ENCODE measurements at regions not wholly inside any gene's neighbourhood (a gene's known extent, or its start where the extent isn't known, plus 50 kb on each side); places are given as distances from the start of the nearest gene placed in this dataset.
A peak's percentile ranks its signal among the peaks of the same experiment; 100 is the strongest.

DNA sequence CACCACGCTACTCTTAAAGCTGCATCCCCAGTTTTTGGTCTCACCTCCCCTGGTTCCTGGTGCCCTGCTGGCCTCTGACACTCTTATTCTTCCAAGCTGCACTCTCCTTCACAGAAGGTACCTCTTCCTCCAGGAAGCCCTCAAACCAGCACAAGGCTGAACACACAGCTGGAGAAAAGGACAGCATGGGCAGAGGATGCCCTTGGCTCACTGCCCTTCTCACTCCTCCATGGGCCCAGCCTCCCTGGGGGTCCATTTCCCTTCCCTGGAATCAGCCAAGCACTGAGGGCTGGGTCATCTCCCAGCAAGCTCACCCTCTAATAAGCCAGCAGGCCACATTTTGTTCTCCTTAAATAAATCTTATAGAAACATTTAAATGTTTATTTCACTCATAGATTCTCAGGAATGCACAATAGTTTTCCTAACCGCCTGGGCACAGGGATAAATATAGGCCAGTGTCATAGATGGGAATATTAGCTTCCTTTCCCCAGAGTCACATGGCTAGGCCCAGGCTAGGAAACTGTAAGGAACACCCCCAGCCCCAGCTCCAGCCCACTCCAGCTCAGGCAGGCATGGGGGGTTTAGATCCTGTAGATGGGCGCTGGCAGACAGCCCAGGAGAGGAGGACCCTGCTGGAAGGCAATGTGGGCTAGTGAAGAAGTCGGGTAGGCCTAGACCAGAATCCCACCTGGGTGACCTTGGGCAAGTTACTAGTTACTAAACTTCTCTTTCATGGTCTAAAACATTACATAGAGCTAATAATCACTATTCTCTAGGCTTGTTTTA lies 51.5 kb downstream of the IRAG1 start:
- no peak overlapping the region for H3K27ac Mint-ChIP-seq
- no peak for DNase-seq
- no peaks in the 10 kb centered on the region for H3K27me3 Mint-ChIP-seq (ENCODE audit: low read depth)
- H3K36me3 Mint-ChIP-seq (ENCODE audit: insufficient read depth in 2 of 2): no peaks in the 10 kb centered on the region
- no peak overlapping the region for H3K4me3 Mint-ChIP-seq
- no peak for ATAC-seq (replicated peaks in 1 of 2)
- no peaks in the 10 kb centered on the region for H3K9me3 Mint-ChIP-seq
- peaks cover 3% of the 10 kb centered on the region for H3K4me1 Mint-ChIP-seq (ENCODE audit: low read depth)

DNA sequence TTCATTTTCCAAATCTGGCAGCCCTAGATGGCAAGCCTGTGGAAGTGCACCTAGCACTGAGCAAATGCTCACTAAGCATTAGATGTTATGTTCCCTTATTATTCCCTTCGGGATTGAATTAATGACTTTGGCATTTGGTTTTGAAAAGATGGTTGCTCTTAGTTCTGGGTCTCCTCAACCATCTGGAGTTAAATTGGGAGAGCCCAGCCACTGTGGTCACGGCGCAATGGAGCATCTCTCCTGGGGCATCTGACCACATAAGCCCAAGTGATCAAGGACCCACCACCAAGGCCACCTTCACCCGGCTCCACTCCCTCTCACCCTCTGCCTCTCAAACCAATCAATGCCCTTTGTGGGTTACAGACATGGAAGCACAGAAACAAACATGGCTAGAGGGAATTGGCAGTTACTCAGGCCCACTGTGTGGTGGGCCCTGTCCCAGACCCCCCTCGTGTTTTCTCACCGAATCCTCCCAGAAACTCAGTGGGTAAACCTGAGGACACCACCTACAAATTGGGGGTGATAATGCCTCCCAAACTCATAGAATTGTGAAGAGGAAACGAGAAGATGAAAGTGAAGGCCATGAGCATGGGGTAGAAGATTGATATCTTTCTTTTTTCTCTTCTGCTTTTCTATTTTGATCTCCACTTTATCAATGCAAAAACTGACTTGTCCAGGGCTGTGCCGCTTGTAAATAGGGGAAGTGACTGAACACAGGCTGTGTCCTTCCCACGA lies 52.2 kb downstream of the IRAG1 start:
- H3K27me3 Mint-ChIP-seq (ENCODE audit: low read depth): no peaks in the 10 kb centered on the region
- no peaks in the 10 kb centered on the region for H3K36me3 Mint-ChIP-seq (ENCODE audit: insufficient read depth in 2 of 2)
- no peaks in the 10 kb centered on the region for H3K4me1 Mint-ChIP-seq (ENCODE audit: low read depth)
- ATAC-seq (replicated peaks in 1 of 2) (no peak), DNase-seq (no peak)
- H3K4me3 Mint-ChIP-seq: no peak overlapping the region
- no peaks in the 10 kb centered on the region for H3K9me3 Mint-ChIP-seq
- no peak overlapping the region for H3K27ac Mint-ChIP-seq

DNA sequence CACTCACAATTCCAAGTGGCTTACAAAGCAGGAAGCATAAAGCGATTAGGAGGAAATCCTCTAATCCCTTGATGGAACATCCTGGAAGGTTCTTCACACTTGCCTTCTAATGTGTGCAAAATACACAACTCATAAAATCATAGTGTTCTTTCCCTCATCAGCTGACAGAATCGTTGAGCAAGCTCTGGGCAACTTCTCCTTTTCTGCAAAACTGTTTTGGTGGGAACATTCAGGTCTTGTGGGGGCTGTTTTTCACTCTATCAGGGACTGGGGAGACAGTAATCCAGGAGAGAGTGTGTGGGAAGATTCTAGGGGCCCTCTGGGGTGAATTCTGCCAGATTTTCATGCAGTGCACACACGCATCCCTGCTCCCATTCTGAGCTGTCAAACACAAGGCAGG lies 53.2 kb downstream of the IRAG1 start:
- no peaks in the 10 kb centered on the region for H3K27me3 Mint-ChIP-seq (ENCODE audit: low read depth)
- no peak for ATAC-seq (replicated peaks in 1 of 2)

DNA sequence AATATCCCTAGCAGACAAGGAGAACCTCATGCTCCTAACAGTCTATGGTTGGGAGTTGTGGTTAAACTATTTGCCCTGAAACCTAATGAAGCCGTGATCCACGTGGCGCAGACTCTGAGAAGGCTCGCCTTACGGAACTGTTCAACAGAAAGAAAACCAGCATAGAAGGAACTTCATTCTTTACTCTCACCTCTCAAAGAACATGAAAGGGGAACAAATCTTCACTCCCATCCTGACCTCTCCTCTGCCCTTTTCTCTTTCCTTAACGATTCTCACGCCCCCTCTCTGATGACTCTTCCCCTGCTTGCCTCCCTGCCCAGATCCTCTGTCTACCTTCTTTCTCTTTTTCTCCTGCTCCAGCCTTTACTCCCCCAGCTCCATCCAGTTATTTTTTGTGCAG lies 54.2 kb downstream of the IRAG1 start:
- no peaks in the 10 kb centered on the region for H3K4me1 Mint-ChIP-seq (ENCODE audit: low read depth)
- H3K36me3 Mint-ChIP-seq (ENCODE audit: insufficient read depth in 2 of 2): no peaks in the 10 kb centered on the region
- no peak for DNase-seq
- no peak overlapping the region for H3K4me3 Mint-ChIP-seq
- H3K9me3 Mint-ChIP-seq: no peaks in the 10 kb centered on the region
- H3K27me3 Mint-ChIP-seq (ENCODE audit: low read depth): no peaks in the 10 kb centered on the region
- H3K27ac Mint-ChIP-seq: no peak overlapping the region
- no peak for ATAC-seq (replicated peaks in 1 of 2)

More for the DNA sequence above, 53.2 kb downstream of the IRAG1 start:
- H3K4me3 Mint-ChIP-seq: no peak overlapping the region
- H3K9me3 Mint-ChIP-seq: no peaks in the 10 kb centered on the region
- no peak overlapping the region for H3K27ac Mint-ChIP-seq
- no peaks in the 10 kb centered on the region for H3K36me3 Mint-ChIP-seq (ENCODE audit: insufficient read depth in 2 of 2)
- no peak for DNase-seq
- H3K4me1 Mint-ChIP-seq (ENCODE audit: low read depth): no peaks in the 10 kb centered on the region

DNA sequence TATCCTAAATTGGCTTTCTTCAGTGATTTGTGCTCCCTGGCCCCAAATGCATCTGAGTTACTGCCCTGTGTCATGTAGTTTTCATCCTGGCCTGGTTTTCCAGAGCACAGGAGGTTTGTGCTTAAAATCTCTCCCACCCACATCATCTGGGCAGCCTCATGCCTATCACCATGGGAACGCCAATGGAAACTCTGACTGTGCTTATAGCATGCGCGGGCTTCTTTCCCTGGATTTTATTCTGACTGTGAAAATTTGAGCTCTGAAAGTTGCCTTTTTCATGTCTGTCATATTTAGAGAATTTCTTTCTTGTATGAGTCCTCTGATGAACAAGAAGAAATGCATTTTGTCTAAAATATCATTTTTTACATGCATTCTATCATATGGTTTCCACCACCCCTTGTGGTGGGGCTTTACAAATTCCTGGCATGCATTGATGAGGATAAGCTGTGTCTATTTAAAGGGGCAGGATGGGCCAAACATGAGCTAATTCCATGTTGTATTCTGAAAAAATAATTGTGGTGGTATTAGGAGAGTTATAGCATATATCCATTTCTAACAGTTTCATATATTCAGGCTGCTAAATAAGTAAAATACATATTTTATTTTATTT lies 55.1 kb downstream of the IRAG1 start:
- no peak overlapping the region for H3K27ac Mint-ChIP-seq
- H3K4me3 Mint-ChIP-seq: no peak overlapping the region
- no peaks in the 10 kb centered on the region for H3K4me1 Mint-ChIP-seq (ENCODE audit: low read depth)
- DNase-seq: no peak
- H3K27me3 Mint-ChIP-seq (ENCODE audit: low read depth): no peaks in the 10 kb centered on the region
- no peaks in the 10 kb centered on the region for H3K9me3 Mint-ChIP-seq
- ATAC-seq (replicated peaks in 1 of 2): no peak
- H3K36me3 Mint-ChIP-seq (ENCODE audit: insufficient read depth in 2 of 2): no peaks in the 10 kb centered on the region

DNA sequence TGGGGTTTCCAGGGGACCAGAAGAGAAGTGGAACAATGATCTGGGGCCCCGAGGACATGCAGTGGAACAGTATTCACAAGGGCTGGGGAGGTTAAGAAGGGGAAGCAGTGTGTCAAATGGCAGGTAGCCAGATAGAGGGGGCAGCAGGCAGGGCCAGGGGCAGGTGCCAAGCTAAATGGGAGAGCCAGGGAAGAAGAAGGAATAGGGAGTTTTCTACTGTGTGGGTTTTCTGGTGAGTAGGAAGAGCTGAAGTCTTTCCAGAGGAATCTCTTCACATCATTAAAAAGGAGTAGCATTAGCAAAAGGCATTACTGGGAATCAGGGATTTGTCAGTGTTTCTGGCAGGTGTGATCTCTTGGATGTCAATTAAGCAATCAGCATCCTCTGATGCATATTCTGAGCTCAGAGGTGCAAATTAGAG lies 55.8 kb downstream of the IRAG1 start:
- H3K4me3 Mint-ChIP-seq: no peak overlapping the region
- ATAC-seq (replicated peaks in 1 of 2): no peak

DNA sequence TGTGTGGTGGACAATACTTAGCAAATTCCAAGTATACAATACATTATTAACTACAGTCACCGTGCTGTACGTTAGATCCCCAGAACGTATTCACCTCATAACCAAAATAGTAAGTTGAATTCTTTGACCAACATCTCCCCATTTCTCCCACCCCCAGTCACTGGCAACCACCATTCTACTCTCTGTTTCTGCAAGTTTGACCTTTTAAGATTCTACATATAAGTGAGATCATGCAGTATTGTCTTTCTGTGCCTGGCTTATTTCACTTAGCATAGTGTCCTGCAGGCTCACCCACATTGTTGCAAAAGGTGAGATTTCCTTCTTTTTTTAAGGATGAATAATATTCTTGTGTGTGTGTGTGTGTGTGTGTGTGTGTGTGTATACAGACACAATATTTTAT lies 59.1 kb downstream of the IRAG1 start:
- ATAC-seq (replicated peaks in 1 of 2): no peak

More for the DNA sequence above, 55.8 kb downstream of the IRAG1 start:
- Mint-ChIP-seq H3K4me1 (ENCODE audit: low read depth) (no peaks in the 10 kb centered on the region), H3K9me3 (no peaks in the 10 kb centered on the region), H3K36me3 (ENCODE audit: insufficient read depth in 2 of 2) (no peaks in the 10 kb centered on the region), H3K27me3 (ENCODE audit: low read depth) (no peaks in the 10 kb centered on the region), H3K27ac (no peak overlapping the region)
- no peak for DNase-seq

DNA sequence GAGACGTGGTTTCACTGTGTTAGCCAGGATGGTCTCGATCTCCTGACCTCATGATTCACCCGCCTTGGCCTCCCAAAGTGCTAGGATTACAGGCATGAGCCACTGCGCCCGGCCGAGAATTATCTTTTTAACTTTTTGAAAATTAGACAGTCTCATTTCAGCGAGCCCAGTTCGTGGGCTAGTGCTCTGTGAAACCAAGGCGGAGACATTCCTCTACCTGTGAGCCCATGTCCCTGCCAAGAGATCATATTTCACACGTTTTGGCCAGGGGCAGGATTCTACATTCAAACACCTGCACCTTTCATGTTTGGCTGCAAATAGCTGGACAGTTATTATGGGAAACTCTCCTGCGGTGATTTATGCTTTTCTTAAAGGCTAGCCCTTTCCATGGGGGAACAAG lies 60.3 kb downstream of the IRAG1 start:
- Mint-ChIP-seq H3K4me3 (no peak overlapping the region), H3K4me1 (ENCODE audit: low read depth) (peaks cover 4% of the 10 kb centered on the region), H3K27ac (no peak overlapping the region), H3K27me3 (ENCODE audit: low read depth) (no peaks in the 10 kb centered on the region), H3K9me3 (no peaks in the 10 kb centered on the region), H3K36me3 (ENCODE audit: insufficient read depth in 2 of 2) (no peaks in the 10 kb centered on the region)
- ATAC-seq (replicated peaks in 1 of 2) (no peak), DNase-seq (no peak)

More for the DNA sequence above, 59.1 kb downstream of the IRAG1 start:
- H3K27me3 Mint-ChIP-seq (ENCODE audit: low read depth): no peaks in the 10 kb centered on the region
- H3K4me1 Mint-ChIP-seq (ENCODE audit: low read depth): peaks cover 4% of the 10 kb centered on the region
- no peaks in the 10 kb centered on the region for H3K9me3 Mint-ChIP-seq
- no peak for DNase-seq
- H3K27ac Mint-ChIP-seq: no peak overlapping the region
- H3K4me3 Mint-ChIP-seq: no peak overlapping the region
- no peaks in the 10 kb centered on the region for H3K36me3 Mint-ChIP-seq (ENCODE audit: insufficient read depth in 2 of 2)

DNA sequence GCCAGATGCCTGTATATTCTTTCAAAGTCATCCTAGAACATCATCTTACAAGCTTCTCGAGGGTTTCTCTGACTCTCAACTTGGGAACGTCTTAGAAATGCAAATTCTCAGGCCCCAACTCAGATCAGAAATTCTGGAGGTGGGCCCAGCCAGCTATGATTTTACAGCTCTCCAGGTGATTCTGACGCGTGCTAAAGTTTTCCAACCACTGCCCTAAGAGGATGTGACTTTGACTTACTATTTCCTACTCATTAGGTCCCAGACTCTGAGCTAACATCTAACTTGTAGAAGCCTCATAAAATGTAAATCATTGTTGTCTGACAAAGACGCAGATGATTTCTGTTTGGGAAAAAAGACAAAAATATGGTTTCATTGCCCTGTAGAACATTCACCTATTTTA lies 61.1 kb downstream of the IRAG1 start:
- peak in 1 of 2 donors; percentile 33 for ATAC-seq (replicated peaks in 1 of 2)
- Mint-ChIP-seq H3K36me3 (ENCODE audit: insufficient read depth in 2 of 2) (no peaks in the 10 kb centered on the region), H3K27ac (no peak overlapping the region), H3K4me3 (no peak overlapping the region), H3K27me3 (ENCODE audit: low read depth) (no peaks in the 10 kb centered on the region), H3K9me3 (no peaks in the 10 kb centered on the region), H3K4me1 (ENCODE audit: low read depth) (peaks cover 4% of the 10 kb centered on the region)
- DNase-seq: no peak

DNA sequence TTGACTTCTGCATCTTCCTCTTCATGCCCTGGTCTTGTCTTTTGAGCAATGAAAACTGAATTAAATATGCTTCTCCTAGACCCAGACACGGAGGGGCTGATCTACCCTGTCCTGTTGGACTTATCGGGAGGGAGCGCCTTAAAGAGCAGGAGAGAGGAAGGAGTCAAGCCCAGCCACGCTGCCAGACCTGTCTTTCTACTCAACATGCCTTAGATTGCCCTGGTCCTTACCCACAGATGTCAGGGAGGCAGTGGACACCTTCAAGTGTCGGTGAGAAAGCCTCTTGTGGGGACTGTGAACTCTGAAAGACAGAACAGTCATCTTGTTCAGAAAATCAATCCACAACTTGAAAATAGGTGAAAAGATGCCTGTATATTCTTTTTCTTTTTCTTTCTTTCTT lies 61.8 kb downstream of the IRAG1 start:
- no peak for DNase-seq
- Mint-ChIP-seq H3K27me3 (ENCODE audit: low read depth) (no peaks in the 10 kb centered on the region), H3K9me3 (no peaks in the 10 kb centered on the region), H3K4me3 (no peak overlapping the region), H3K4me1 (ENCODE audit: low read depth) (peaks cover 4% of the 10 kb centered on the region), H3K27ac (no peak overlapping the region), H3K36me3 (ENCODE audit: insufficient read depth in 2 of 2) (no peaks in the 10 kb centered on the region)
- ATAC-seq (replicated peaks in 1 of 2): no peak

DNA sequence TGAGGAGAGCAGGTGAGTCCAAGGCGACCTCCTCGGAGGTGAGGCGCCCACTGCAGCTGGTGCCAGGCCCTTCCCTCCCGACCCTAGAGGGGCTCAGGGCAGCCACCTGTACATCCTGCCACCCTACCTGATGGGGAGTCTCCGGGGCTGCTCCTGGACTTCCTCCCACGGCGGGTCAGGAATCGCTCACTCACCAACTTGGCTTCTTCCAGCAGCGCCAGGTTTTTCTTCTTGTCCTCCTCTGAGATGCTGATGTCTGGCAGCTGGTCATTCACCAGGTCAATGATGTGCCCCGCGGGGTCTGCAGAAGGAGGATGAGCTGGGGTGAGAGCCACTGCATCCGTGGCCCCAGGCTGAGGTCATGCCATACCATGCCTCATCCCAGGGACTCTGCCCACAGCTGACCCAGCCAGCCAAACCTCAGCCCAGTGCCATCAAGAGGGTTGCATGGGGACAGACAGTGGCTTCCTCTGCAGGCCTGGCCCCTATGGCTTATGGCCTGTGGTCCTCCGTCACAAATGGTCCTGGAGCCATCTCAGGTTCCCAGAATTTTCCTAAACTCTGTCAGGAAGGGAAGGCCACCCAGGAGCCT lies 61.0 kb upstream of the LYVE1 start:
- no peaks in the 10 kb centered on the region for H3K36me3 Mint-ChIP-seq (ENCODE audit: insufficient read depth in 2 of 2)
- no peak overlapping the region for H3K4me3 Mint-ChIP-seq
- no peaks in the 10 kb centered on the region for H3K9me3 Mint-ChIP-seq
- no peak overlapping the region for H3K27ac Mint-ChIP-seq
- H3K27me3 Mint-ChIP-seq (ENCODE audit: low read depth): no peaks in the 10 kb centered on the region
- no peak for ATAC-seq (replicated peaks in 1 of 2)
- DNase-seq: no peak
- H3K4me1 Mint-ChIP-seq (ENCODE audit: low read depth): peaks cover 4% of the 10 kb centered on the region

DNA sequence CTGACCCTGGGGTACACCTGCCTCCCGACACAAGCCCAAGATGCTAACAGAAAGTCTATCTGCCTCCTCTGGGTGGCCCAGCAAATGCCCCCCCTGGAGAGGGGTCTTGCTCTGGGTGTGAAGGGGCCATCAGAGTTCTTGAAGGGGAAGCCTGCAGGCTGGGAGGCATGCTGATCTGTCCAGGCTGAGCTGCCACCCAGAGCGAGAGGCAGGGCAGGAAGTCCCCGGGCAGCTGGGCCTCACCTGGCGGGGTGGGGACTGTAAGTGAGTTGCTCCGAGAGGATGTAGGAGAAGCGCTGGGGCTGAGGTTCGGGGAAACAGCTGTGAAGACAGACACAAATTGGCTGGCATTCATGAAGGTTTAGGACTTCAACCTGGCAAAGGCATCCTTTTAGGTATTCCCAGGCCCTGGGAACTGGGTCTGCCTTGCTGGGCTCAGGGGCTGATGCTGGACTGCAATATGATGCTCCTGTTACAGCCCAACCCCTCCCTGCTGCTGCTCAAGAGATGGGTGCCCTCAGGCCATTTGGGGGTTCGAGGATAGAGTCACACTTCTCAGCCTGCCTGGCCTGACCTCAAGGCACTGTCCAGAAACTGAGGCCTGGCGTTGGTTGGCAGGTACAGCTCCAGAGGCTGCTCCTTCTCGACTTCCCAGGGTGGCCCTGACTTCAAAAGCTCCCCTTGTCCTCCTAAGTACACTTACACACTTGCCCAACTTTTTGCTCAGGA lies 60.2 kb upstream of the LYVE1 start:
- Mint-ChIP-seq H3K27me3 (ENCODE audit: low read depth) (no peaks in the 10 kb centered on the region), H3K4me3 (no peak overlapping the region), H3K4me1 (ENCODE audit: low read depth) (peaks cover 11% of the 10 kb centered on the region), H3K9me3 (no peaks in the 10 kb centered on the region), H3K36me3 (ENCODE audit: insufficient read depth in 2 of 2) (no peaks in the 10 kb centered on the region), H3K27ac (no peak overlapping the region)
- ATAC-seq (replicated peaks in 1 of 2) (peak; percentile 50 to 54), DNase-seq (peak in 1 of 2 donors; percentile 24)

DNA sequence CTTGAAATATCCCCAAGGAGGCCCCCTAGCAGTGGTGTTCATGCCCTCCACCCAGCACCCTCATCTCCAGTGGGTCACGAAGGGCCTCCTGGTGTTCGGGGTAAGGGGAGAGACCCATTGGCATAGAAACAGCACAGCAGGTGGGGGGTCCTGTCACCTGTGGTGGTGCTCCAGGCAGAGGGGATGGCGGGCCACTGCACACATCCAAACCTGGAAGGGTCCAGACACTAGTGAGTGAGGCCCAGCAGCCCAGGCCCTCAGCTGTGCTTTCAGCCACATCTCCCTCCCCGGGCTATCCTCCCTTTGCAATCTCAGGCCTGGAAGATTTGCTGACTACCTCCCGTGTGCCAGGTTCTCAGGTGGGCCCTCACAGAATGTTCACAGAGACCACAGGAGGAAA lies 59.4 kb upstream of the LYVE1 start:
- Mint-ChIP-seq H3K27ac (no peak overlapping the region), H3K4me3 (no peak overlapping the region), H3K9me3 (no peaks in the 10 kb centered on the region), H3K27me3 (ENCODE audit: low read depth) (no peaks in the 10 kb centered on the region), H3K36me3 (ENCODE audit: insufficient read depth in 2 of 2) (peaks cover 0 to 2% of the 10 kb centered on the region in 2 donors), H3K4me1 (ENCODE audit: low read depth) (peaks cover 19% of the 10 kb centered on the region)
- ATAC-seq (replicated peaks in 1 of 2) (no peak), DNase-seq (no peak)

Data from activated T-cell treated with anti-CD3 and anti-CD28 coated beads, Interleukin-2, amount 50 U/mL, for 72 hours (primary cell).